ENCODE measurements at regions not wholly inside any gene's neighbourhood (a gene's known extent, or its start where the extent isn't known, plus 50 kb on each side); places are given as distances from the start of the nearest gene placed in this dataset.

GRCh38 chr4:187451776-187452175, 543.8 kb upstream of the ZFP42 start:
- no peak for TF ChIP-seq CTCF (IDR thresholded peaks at IDR 0.05)
- no peak for TF ChIP-seq POLR2A (IDR thresholded peaks at IDR 0.05)

Data from transverse colon (tissue), 3 donors.